Large intestine (tissue), 3 donors: ENCODE measurements at regions not wholly inside any gene's neighbourhood (a gene's known extent, or its start where the extent isn't known, plus 50 kb on each side); places are given as distances from the start of the nearest gene placed in this dataset.

ENCODE experiments used
- DNase-seq, 2 donors: peaks; one replicate each; pipeline versions ENCODE4 v3.0.0 to v3.0.0-alpha.2; 2013
- H3K27ac ChIP-seq: one replicate; pipeline ENCODE4 v1.5.1; 2013; ENCODE audit warnings: low read length
- H3K27me3 ChIP-seq: 2 replicates; pipeline ENCODE4 v1.6.1; 2013; ENCODE audit warnings: low read length; ENCODE audit not compliant: control insufficient read depth, insufficient read depth
- H3K36me3 ChIP-seq: 2 replicates; pipeline ENCODE4 v1.6.1; 2013; ENCODE audit warnings: low read length; ENCODE audit not compliant: control insufficient read depth, insufficient read depth
- H3K4me1 ChIP-seq: one replicate; pipeline ENCODE4 v1.6.1; 2013; ENCODE audit warnings: low read length; ENCODE audit not compliant: control insufficient read depth, insufficient read depth
- H3K4me3 ChIP-seq: one replicate; pipeline ENCODE4 v1.5.1; 2013; ENCODE audit warnings: low read length
- H3K9me3 ChIP-seq: one replicate; pipeline ENCODE4 v1.6.1; 2013; ENCODE audit warnings: mild to moderate bottlenecking, low read depth, low read length, moderate library complexity; ENCODE audit not compliant: control insufficient read depth
- WGBS: methylation state at CpG from one replicate; pipeline ENCODE4 v1.1.5; 2013; ENCODE audit warnings: low lambda C conversion rate; ENCODE audit not compliant: insufficient coverage; 5-methylcytosine and 5-hydroxymethylcytosine counted together

GRCh38 chr15:70382009-70382749 lies 284.5 kb upstream of the TLE3 start:
- no peak for DNase-seq
- 100% methylated on average over 2 of the region's 7 CpGs for whole genome bisulfite sequencing
- Histone ChIP-seq H3K36me3 (no peaks in the 10 kb centered on the region), H3K27me3 (peaks cover 7% of the 10 kb centered on the region), H3K4me1 (no peaks in the 10 kb centered on the region), H3K27ac (no peak overlapping the region), H3K4me3 (no peak overlapping the region), H3K9me3 (no peaks in the 10 kb centered on the region)

- Histone ChIP-seq H3K9me3 (no peaks in the 10 kb centered on the region), H3K4me3 (no peak overlapping the region), H3K27me3 (peaks cover 21% of the 10 kb centered on the region), H3K4me1 (no peaks in the 10 kb centered on the region), H3K36me3 (no peaks in the 10 kb centered on the region), H3K27ac (no peak overlapping the region)
- WGBS: 83% methylated on average over 1 of the region's 9 CpGs
- no peak for DNase-seq
Observed at GRCh38 chr15:70379938-70380883, 282.5 kb upstream of the TLE3 start.

GRCh38 chr15:70379134-70379533 lies 281.4 kb upstream of the TLE3 start:
- DNase-seq: no peak
- Histone ChIP-seq H3K27me3 (peaks cover 28% of the 10 kb centered on the region), H3K27ac (no peak overlapping the region), H3K4me3 (no peak overlapping the region), H3K36me3 (no peaks in the 10 kb centered on the region), H3K9me3 (no peaks in the 10 kb centered on the region), H3K4me1 (no peaks in the 10 kb centered on the region)
- whole genome bisulfite sequencing: 100% methylated on average over 1 of the region's 9 CpGs

- no peaks in the 10 kb centered on the region for H3K4me1 ChIP-seq
- no peak overlapping the region for H3K27ac ChIP-seq
- H3K4me3 ChIP-seq: no peak overlapping the region
- WGBS: no CpG with 5 or more reads among the region's 11 CpGs
- H3K9me3 ChIP-seq: no peaks in the 10 kb centered on the region
- H3K36me3 ChIP-seq: no peaks in the 10 kb centered on the region
- no peak for DNase-seq
- peaks cover 32% of the 10 kb centered on the region for H3K27me3 ChIP-seq
Observed at GRCh38 chr15:70378126-70379031, 280.7 kb upstream of the TLE3 start.

- no CpG with 5 or more reads among the region's 21 CpGs for WGBS
- peak in 1 of 2 donors; percentile 56 for DNase-seq
- H3K4me3 ChIP-seq: no peak overlapping the region
- peaks cover 32% of the 10 kb centered on the region for H3K27me3 ChIP-seq
- H3K36me3 ChIP-seq: no peaks in the 10 kb centered on the region
- H3K4me1 ChIP-seq: no peaks in the 10 kb centered on the region
- H3K9me3 ChIP-seq: no peaks in the 10 kb centered on the region
- H3K27ac ChIP-seq: no peak overlapping the region
Observed at GRCh38 chr15:70376929-70377691, 279.4 kb upstream of the TLE3 start.

GRCh38 chr15:70376031-70376928 lies 278.6 kb upstream of the TLE3 start:
- no peak overlapping the region for H3K27ac ChIP-seq
- no peak for DNase-seq
- H3K4me1 ChIP-seq: no peaks in the 10 kb centered on the region
- H3K27me3 ChIP-seq: peaks cover 32% of the 10 kb centered on the region
- no peaks in the 10 kb centered on the region for H3K36me3 ChIP-seq
- H3K4me3 ChIP-seq: no peak overlapping the region
- 67% methylated on average over 1 of the region's 12 CpGs for WGBS
- H3K9me3 ChIP-seq: no peaks in the 10 kb centered on the region

- DNase-seq: no peak
- no peaks in the 10 kb centered on the region for H3K9me3 ChIP-seq
- no peak overlapping the region for H3K4me3 ChIP-seq
- H3K27ac ChIP-seq: no peak overlapping the region
- H3K36me3 ChIP-seq: no peaks in the 10 kb centered on the region
- WGBS: no CpG with 5 or more reads among the region's 3 CpGs
- H3K27me3 ChIP-seq: peaks cover 32% of the 10 kb centered on the region
- no peaks in the 10 kb centered on the region for H3K4me1 ChIP-seq
Observed at GRCh38 chr15:70375586-70375985, 277.9 kb upstream of the TLE3 start.

GRCh38 chr15:70375006-70375431 lies 277.3 kb upstream of the TLE3 start:
- Histone ChIP-seq H3K9me3 (no peaks in the 10 kb centered on the region), H3K36me3 (no peaks in the 10 kb centered on the region), H3K4me3 (no peak overlapping the region), H3K27ac (no peak overlapping the region), H3K4me1 (no peaks in the 10 kb centered on the region), H3K27me3 (peaks cover 32% of the 10 kb centered on the region)
- DNase-seq: no peak
- WGBS: no CpG with 5 or more reads among the region's 13 CpGs

- no peaks in the 10 kb centered on the region for H3K9me3 ChIP-seq
- no peak overlapping the region for H3K27ac ChIP-seq
- 94% methylated on average over 2 of the region's 2 CpGs for WGBS
- no peak overlapping the region for H3K4me3 ChIP-seq
- peaks cover 32% of the 10 kb centered on the region for H3K27me3 ChIP-seq
- no peaks in the 10 kb centered on the region for H3K4me1 ChIP-seq
- no peaks in the 10 kb centered on the region for H3K36me3 ChIP-seq
- DNase-seq: no peak
Observed at GRCh38 chr15:70374096-70374495, 276.4 kb upstream of the TLE3 start.
